SK-N-MC (cell line): ENCODE measurements at regions not wholly inside any gene's neighbourhood (a gene's known extent, or its start where the extent isn't known, plus 50 kb on each side); places are given as distances from the start of the nearest gene placed in this dataset.
"Not testable (repeated sequence)": the region's sequence is repeated elsewhere in the genome, so short reads cannot be mapped to it uniquely, and the experiment has no call there.

Experiments
- EZH2 ChIP-seq: fragments of 200-600 bp; sonication (generic); IDR thresholded peaks from one replicate; pipeline ENCODE4 v1.6.1; 2017; ENCODE audit warnings: antibody characterized with exemption
- POLR2AphosphoS5 ChIP-seq: IDR thresholded peaks from 2 replicates; pipeline ENCODE4 v1.6.1; 2012; ENCODE audit warnings: mild to moderate bottlenecking, low read depth, low read length, borderline replicate concordance

DNA sequence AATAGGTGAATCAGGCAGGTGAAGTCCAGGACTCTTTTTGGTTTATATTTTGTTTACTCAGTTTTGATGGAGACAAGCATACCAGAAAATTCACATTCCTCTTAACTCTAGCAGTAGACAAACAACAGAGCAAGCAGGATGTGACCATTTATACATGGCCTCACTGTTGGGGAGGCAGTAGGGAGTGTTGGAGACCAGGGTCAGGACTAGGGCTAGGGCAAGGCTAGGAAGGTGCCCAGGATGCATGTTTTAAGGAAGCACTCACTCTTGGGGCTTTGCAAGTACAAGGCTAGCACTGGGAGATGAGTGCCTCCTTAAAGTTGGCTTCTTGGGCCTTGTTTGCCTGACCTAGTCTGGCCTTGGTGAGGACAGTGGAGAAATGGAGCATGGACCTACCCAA, 84.5 kb upstream of the PLGLB2 start:
- TF ChIP-seq POLR2AphosphoS5, EZH2: not testable (repeated sequence)
